Left lung (tissue), 4 donors: ENCODE measurements at regions not wholly inside any gene's neighbourhood (a gene's known extent, or its start where the extent isn't known, plus 50 kb on each side); places are given as distances from the start of the nearest gene placed in this dataset.

Experiments
- ATAC-seq: fragments of 200-7000 bp; cut with Tn5 transposase; one replicate; pipeline ENCODE4 v1.9.1; 2020; ENCODE audit warnings: moderate library complexity
- DNase-seq, 4 donors: peaks; one replicate each; pipeline ENCODE4 v3.0.0-alpha.2; 2013 to 2020
- H3K27ac ChIP-seq, 2 donors: fragments of 200-600 bp; sonication (generic) in 1 of 2; one replicate each; pipeline versions ENCODE4 v1.5.0 to v1.8.0; 2020 to 2021
- H3K27me3 ChIP-seq, 2 donors: fragments of 200-600 bp; sonication (generic) in 1 of 2; one replicate each; pipeline versions ENCODE4 v1.5.0 to v1.8.0; 2020 to 2021
- H3K36me3 ChIP-seq, 2 donors: fragments of 200-600 bp; sonication (generic) in 1 of 2; one replicate each; pipeline versions ENCODE4 v1.5.0 to v1.8.0; 2020 to 2021
- H3K4me1 ChIP-seq, 2 donors: fragments of 200-600 bp; one replicate each; pipeline ENCODE4 v1.8.0; 2021
- H3K4me3 ChIP-seq, 2 donors: fragments of 200-600 bp; sonication (generic) in 1 of 2; one replicate each; pipeline versions ENCODE4 v1.5.0 to v1.8.0; 2020 to 2021; ENCODE audit warnings: mild to moderate bottlenecking in 1 of 2
- H3K9me3 ChIP-seq, 2 donors: fragments of 200-600 bp; sonication (generic) in 1 of 2; one replicate each; pipeline versions ENCODE4 v1.5.0 to v1.8.0; 2020 to 2021
- intact Hi-C, 2 donors: fragments of 100-400 bp; cut with DNase I; formaldehyde crosslinking; loops; one replicate each; pipeline versions ENCODE4 v1.11.2 to v1.14.2; 2022
- TF ChIP-seq, protein P1 (sequence below), 2 donors: fragments of 200-600 bp; sonication (generic) in 1 of 2; IDR thresholded peaks; one replicate each; pipeline versions ENCODE4 v1.5.0 to v1.8.0; 2021; ENCODE audit warnings: antibody characterized with exemption in 2 of 2
- donor health status: DM: no; HTN: yes; CAD: no.
- donor health status: DM: no; HTN: no; CAD: no.

DNA sequence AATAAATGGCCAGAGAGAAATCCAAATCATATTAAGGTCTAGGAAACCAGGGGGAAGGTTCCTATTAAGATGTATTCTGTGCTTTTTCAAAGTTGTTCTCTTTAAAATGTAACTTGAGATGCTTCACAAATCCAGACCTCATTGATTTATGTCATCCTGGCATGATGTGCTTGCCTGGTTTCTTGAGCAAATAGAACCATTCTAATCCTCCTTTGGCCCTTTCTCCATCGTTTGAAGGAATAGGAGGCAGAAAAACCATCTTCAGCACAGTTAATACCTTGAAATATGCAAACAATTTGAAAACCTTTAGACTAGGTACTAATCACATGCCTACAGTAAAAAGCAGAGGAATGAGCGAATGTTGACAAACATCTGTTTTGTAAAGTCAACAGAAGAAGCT lies 202.2 kb upstream of the CXorf66 start:
- H3K4me1 ChIP-seq = no peaks in the 10 kb centered on the region
- ATAC-seq = no peak
- DNase-seq = no peak
- TF ChIP-seq, protein P1, sequence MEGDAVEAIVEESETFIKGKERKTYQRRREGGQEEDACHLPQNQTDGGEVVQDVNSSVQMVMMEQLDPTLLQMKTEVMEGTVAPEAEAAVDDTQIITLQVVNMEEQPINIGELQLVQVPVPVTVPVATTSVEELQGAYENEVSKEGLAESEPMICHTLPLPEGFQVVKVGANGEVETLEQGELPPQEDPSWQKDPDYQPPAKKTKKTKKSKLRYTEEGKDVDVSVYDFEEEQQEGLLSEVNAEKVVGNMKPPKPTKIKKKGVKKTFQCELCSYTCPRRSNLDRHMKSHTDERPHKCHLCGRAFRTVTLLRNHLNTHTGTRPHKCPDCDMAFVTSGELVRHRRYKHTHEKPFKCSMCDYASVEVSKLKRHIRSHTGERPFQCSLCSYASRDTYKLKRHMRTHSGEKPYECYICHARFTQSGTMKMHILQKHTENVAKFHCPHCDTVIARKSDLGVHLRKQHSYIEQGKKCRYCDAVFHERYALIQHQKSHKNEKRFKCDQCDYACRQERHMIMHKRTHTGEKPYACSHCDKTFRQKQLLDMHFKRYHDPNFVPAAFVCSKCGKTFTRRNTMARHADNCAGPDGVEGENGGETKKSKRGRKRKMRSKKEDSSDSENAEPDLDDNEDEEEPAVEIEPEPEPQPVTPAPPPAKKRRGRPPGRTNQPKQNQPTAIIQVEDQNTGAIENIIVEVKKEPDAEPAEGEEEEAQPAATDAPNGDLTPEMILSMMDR (IDR thresholded peaks at IDR 0.05) = no peak
- intact Hi-C loops = no loop called here
- H3K9me3 ChIP-seq = no peaks in the 10 kb centered on the region
- H3K4me3 ChIP-seq = no peak overlapping the region
- H3K36me3 ChIP-seq = no peaks in the 10 kb centered on the region
- no peak overlapping the region for H3K27ac ChIP-seq
- H3K27me3 ChIP-seq = no peaks in the 10 kb centered on the region

DNA sequence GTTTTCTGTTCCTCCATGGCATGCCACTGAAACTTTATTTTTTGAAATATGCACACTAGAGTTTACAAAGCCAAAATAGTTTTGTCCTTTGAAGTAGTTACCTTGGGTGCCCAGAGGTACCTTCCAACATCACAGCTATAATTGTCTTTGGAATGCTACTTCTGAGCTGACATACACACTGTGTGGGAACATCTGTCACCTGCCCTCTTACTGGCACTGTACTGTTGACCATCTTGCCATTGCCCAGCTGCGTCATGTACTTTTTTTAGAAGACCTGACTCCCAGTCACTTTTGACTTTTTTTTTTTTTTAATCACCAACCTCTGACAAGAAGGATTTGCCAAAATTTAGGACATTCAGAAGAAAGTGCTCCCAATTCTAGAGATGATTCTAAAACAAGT lies 200.5 kb upstream of the CXorf66 start:
- no peak for DNase-seq
- Histone ChIP-seq H3K4me1 (no peaks in the 10 kb centered on the region), H3K27me3 (no peaks in the 10 kb centered on the region), H3K36me3 (no peaks in the 10 kb centered on the region), H3K9me3 (no peaks in the 10 kb centered on the region), H3K27ac (no peak overlapping the region), H3K4me3 (no peak overlapping the region)
- ATAC-seq = no peak
- intact Hi-C loops = no loop called here
- TF ChIP-seq, protein P1 (IDR thresholded peaks at IDR 0.05) = no peak

DNA sequence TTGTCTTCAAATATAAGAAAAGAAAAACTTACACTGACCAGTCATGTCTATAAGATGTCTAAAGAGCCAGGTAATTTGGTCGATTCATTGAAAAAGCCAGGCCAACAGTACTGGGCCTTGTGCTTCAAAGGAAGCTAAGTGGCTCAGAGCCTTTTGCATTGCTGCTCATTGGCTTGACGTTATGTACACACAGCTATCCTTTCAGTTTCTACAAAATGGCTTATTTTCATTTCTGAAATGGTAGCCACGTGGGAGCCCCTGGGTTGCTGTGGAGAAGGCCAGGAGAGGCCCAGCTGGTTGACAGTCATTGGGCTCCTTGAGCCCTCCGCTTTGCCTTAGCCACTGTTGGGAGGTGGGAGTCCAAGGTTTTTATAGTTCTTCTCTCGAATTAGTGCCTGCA lies 199.1 kb upstream of the CXorf66 start:
- TF ChIP-seq, protein P1 (IDR thresholded peaks at IDR 0.05) = no peak
- Histone ChIP-seq H3K36me3 (no peaks in the 10 kb centered on the region), H3K9me3 (no peaks in the 10 kb centered on the region), H3K4me3 (no peak overlapping the region), H3K27ac (no peak overlapping the region), H3K27me3 (no peaks in the 10 kb centered on the region), H3K4me1 (no peaks in the 10 kb centered on the region)
- DNase-seq (no peak), ATAC-seq (no peak)
- intact Hi-C loops = no loop called here

DNA sequence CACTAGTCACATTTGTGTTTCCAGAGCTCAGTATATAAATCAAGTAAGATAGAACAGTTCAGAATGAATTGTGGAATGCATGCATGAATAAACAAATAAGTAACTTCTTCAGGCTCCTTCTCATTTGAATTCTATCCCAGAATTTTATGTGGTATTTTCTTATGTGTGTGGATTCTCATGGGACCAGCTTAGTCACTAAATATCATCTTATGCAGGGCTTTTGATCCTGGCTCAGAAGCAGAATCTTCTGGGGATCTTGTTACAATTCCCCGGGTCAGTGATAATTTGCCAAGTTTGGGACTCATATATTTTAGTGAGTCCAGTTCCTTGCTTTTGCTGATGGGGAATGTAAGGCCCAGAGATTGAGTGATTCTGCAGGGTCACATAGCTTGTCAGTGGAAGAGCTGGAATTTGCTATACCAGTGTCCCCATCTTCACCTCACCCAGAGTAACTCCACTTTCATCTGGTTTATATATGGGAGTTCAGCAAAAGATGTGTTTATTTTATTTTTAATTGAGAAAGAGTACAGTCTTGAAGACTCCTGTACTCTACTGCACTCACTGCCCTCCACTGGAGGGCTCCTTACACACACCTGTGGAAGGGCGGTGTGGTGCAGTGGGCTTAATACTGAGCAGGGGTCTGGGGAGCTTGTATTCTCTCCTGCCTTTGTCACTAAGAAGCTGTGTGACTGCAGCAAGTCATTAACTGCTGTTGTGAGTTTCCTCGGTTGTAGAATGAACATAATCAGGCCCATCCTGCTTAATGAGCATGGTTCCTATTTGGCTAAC lies 198.2 kb upstream of the CXorf66 start:
- Histone ChIP-seq H3K4me1 (no peaks in the 10 kb centered on the region), H3K4me3 (no peak overlapping the region), H3K27me3 (no peaks in the 10 kb centered on the region), H3K36me3 (no peaks in the 10 kb centered on the region), H3K9me3 (no peaks in the 10 kb centered on the region), H3K27ac (no peak overlapping the region)
- TF ChIP-seq, protein P1 (IDR thresholded peaks at IDR 0.05) = no peak
- DNase-seq (no peak), ATAC-seq (no peak)
- intact Hi-C loops = no loop called here

DNA sequence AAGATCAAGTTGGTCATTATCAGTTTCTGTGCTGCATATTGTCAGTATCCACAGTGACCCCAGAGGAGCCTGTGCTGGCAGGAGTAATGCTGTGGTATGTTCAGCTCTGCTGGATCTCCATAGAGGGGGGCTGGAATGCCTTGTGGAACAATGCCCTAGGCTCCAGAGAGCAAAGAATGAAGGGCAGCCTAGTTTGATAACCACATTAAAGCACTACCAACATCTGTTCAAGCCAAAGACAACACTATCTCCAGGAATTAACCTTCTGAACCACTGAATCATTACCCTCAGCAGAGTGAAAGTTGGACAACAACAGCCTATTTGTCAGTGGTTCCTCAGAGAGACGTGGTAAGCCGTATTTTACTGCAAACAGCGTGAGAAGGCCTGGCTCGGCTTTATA lies 192.3 kb upstream of the CXorf66 start:
- Histone ChIP-seq H3K27me3 (no peaks in the 10 kb centered on the region), H3K4me1 (no peaks in the 10 kb centered on the region), H3K9me3 (no peaks in the 10 kb centered on the region), H3K36me3 (no peaks in the 10 kb centered on the region), H3K27ac (no peak overlapping the region), H3K4me3 (no peak overlapping the region)
- ATAC-seq (no peak), DNase-seq (no peak)
- intact Hi-C loops = no loop called here
- TF ChIP-seq, protein P1 (IDR thresholded peaks at IDR 0.05) = no peak
